Tibial nerve (tissue), 4 donors: ENCODE measurements at regions not wholly inside any gene's neighbourhood (a gene's known extent, or its start where the extent isn't known, plus 50 kb on each side); places are given as distances from the start of the nearest gene placed in this dataset.

Experiments
- DNase-seq, 2 donors: peaks; one replicate each; pipeline ENCODE4 v3.0.0-alpha.2; 2019; ENCODE audit warnings: low spot score in 2 of 2
- H3K27ac ChIP-seq, 4 donors: fragments of 200-600 bp; sonication (generic) in 3 of 4; one replicate each; pipeline ENCODE4 v1.5.1; 2017 to 2019; ENCODE audit warnings: mild to moderate bottlenecking in 1 of 4
- H3K27me3 ChIP-seq, 2 donors: fragments of 200-600 bp; sonication (generic) in 1 of 2; one replicate each; pipeline versions ENCODE4 v1.5.1 to v1.6.0; 2017 to 2019
- H3K36me3 ChIP-seq, 3 donors: fragments of 200-600 bp; sonication (generic); one replicate each; pipeline ENCODE4 v1.5.1; 2018 to 2019
- H3K4me1 ChIP-seq, 4 donors: fragments of 200-600 bp; sonication (generic) in 3 of 4; one replicate each; pipeline ENCODE4 v1.5.1; 2017 to 2019
- H3K4me3 ChIP-seq, 4 donors: fragments of 200-600 bp; sonication (generic) in 3 of 4; one replicate each; pipeline ENCODE4 v1.5.1; 2017 to 2019; ENCODE audit warnings: mild to moderate bottlenecking in 1 of 4, moderate library complexity in 1 of 4
- H3K9me3 ChIP-seq, 4 donors: fragments of 200-600 bp; sonication (generic) in 3 of 4; one replicate each; pipeline ENCODE4 v1.5.1; 2017 to 2019
- EP300 ChIP-seq, 2 donors: sonication (generic); formaldehyde crosslinking; IDR thresholded peaks; one replicate each; pipeline ENCODE4 v1.6.1; 2017; ENCODE audit warnings: antibody characterized with exemption in 2 of 2, mild to moderate bottlenecking in 1 of 2
- POLR2A ChIP-seq, 2 donors: fragments of 450-650 bp; IDR thresholded peaks; one replicate each; pipeline ENCODE4 v1.6.1; 2017; ENCODE audit warnings: antibody characterized with exemption in 2 of 2, mild to moderate bottlenecking in 2 of 2, moderate library complexity in 2 of 2
- WGBS, 2 donors: methylation state at CpG; one replicate each; pipeline ENCODE4 v1.1.5; 2018; 5-methylcytosine and 5-hydroxymethylcytosine counted together
- TF ChIP-seq, protein P1 (sequence below), 5 experiments: fragments of 200-600 bp in 3 of 5; fragments of 450-650 bp in 2 of 5; sonication (generic) in 3 of 5; IDR thresholded peaks; one replicate each; pipeline ENCODE4 v1.5.1; 2016 to 2019; ENCODE audit warnings: antibody characterized with exemption in 5 of 5, mild to moderate bottlenecking in 3 of 5, moderate library complexity in 2 of 5

DNA sequence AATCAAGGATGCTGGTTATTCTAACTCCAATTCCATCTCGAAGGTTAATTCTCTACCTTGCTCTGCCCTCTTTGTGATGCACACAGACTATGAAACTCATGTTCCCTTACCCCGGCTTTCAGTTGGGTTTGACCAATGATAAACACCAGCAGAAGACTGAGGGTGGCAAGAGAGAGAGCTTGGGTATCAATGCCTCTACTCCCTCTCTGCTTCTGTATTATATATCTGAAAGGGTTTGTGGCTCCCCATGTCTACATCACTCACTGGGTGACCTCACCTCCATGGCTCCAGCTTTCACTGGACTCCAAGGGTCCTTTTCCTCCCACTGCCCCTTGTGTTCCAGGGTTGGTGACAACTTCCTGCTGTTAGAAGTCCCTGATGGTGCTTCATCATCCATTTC lies 659.0 kb upstream of the TBX3 start:
- no peak for DNase-seq
- no peak overlapping the region for H3K4me3 ChIP-seq
- TF ChIP-seq POLR2A (IDR thresholded peaks at IDR 0.05) (no peak), EP300 (IDR thresholded peaks at IDR 0.05) (no peak)
- TF ChIP-seq, protein P1, sequence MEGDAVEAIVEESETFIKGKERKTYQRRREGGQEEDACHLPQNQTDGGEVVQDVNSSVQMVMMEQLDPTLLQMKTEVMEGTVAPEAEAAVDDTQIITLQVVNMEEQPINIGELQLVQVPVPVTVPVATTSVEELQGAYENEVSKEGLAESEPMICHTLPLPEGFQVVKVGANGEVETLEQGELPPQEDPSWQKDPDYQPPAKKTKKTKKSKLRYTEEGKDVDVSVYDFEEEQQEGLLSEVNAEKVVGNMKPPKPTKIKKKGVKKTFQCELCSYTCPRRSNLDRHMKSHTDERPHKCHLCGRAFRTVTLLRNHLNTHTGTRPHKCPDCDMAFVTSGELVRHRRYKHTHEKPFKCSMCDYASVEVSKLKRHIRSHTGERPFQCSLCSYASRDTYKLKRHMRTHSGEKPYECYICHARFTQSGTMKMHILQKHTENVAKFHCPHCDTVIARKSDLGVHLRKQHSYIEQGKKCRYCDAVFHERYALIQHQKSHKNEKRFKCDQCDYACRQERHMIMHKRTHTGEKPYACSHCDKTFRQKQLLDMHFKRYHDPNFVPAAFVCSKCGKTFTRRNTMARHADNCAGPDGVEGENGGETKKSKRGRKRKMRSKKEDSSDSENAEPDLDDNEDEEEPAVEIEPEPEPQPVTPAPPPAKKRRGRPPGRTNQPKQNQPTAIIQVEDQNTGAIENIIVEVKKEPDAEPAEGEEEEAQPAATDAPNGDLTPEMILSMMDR (IDR thresholded peaks at IDR 0.05), result no peak
- H3K27me3 ChIP-seq, result no peaks in the 10 kb centered on the region
- 96 to 98% methylated on average over 2 of the region's 2 CpGs for WGBS, 2 donors
- peaks cover 0 to 4% (median 0%) of the 10 kb centered on the region in 4 donors for H3K9me3 ChIP-seq
- no peaks in the 10 kb centered on the region for H3K4me1 ChIP-seq
- H3K36me3 ChIP-seq, result no peaks in the 10 kb centered on the region
- H3K27ac ChIP-seq, result no peak overlapping the region

DNA sequence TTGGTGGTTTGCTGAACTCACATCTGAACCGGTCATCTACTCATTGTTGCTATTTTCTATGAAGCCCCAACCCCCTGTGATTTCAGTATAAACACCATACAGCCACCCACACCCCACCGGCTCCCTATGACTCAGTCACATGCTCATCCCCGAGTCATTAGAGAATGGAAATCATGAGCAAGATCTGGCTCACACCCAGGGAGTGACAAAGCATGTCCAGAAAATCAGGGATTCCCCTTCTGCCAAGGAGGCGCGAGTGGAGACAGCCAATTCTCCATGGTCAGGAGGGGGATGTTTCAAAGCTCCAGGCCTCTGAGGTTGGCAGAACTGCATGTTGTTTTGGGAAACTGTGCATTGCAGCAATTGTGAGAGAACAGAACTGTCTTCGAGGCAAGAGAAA lies 657.5 kb upstream of the TBX3 start:
- 9 to 21% methylated on average over 6 of the region's 6 CpGs for WGBS, 2 donors
- H3K4me1 ChIP-seq, result no peaks in the 10 kb centered on the region
- H3K4me3 ChIP-seq, result no peak overlapping the region
- no peaks in the 10 kb centered on the region for H3K27me3 ChIP-seq
- TF ChIP-seq POLR2A (IDR thresholded peaks at IDR 0.05) (no peak), EP300 (IDR thresholded peaks at IDR 0.05) (peak; percentile 58 to 92)
- TF ChIP-seq, protein P1 (IDR thresholded peaks at IDR 0.05), result no peak
- H3K36me3 ChIP-seq, result no peaks in the 10 kb centered on the region
- H3K9me3 ChIP-seq, result peaks cover 0 to 4% (median 0%) of the 10 kb centered on the region in 4 donors
- peak; percentile 67 to 94 for DNase-seq
- H3K27ac ChIP-seq, result peak overlapping the region in 3 of 4 donors; percentile 34 to 77 (median 76)

DNA sequence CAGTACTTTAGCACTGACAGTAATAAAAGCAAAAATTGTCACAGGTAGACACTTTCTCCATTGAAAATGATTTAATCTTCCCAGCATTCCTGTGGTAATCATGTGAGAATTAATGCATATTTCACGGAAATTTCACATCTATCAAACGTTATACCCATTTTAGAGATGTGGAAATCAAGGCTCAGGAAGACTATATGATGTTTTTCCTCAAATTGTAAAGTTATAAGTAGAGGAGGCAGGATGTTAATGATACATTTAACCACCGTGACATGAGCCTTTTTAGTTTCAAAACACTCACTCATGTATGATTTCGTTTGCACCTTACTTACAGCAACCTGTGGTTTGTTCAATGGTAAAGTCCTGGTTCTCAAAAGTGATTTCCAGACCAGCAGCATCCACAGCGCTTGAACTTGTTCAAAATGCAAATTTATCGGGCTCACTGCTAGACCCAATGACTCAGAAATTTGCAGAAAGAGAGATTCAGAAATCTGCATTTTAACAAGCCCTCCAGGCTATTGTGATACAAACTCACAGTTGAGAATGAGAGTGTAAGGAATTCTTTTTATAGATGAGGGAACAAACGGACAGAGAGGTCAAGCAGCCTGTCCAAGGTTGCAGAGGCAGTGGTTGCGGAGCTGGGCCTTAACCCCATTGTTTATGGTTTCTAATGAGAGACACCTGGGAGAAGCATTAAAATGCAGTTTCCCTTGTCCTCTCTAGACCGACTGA lies 654.8 kb upstream of the TBX3 start:
- Histone ChIP-seq H3K27me3 (no peaks in the 10 kb centered on the region), H3K4me3 (no peak overlapping the region), H3K27ac (peak overlapping the region in 2 of 4 donors; percentile 63 to 66), H3K9me3 (peaks cover 0 to 4% (median 0%) of the 10 kb centered on the region in 4 donors), H3K36me3 (no peaks in the 10 kb centered on the region), H3K4me1 (no peaks in the 10 kb centered on the region)
- no peak for DNase-seq
- TF ChIP-seq EP300 (IDR thresholded peaks at IDR 0.05), result no peak
- TF ChIP-seq POLR2A (IDR thresholded peaks at IDR 0.05), result no peak
- TF ChIP-seq, protein P1 (IDR thresholded peaks at IDR 0.05), result no peak
- 70 to 74% methylated on average over 9 of the region's 9 CpGs for WGBS, 2 donors

- peak; percentile 16 to 52 for DNase-seq
- H3K27me3 ChIP-seq, result no peaks in the 10 kb centered on the region
- TF ChIP-seq, protein P1 (IDR thresholded peaks at IDR 0.05), result no peak
- peak in 1 of 2 donors; percentile 65 for TF ChIP-seq EP300 (IDR thresholded peaks at IDR 0.05)
- no peaks in the 10 kb centered on the region for H3K4me1 ChIP-seq
- WGBS, 2 donors, result 66 to 68% methylated on average over 12 of the region's 12 CpGs
- H3K4me3 ChIP-seq, result no peak overlapping the region
- H3K9me3 ChIP-seq, result peaks cover 0 to under 1% (median 0%) of the 10 kb centered on the region in 4 donors
- peak overlapping the region in 2 of 4 donors; percentile 63 to 66 for H3K27ac ChIP-seq
- no peaks in the 10 kb centered on the region for H3K36me3 ChIP-seq
These were observed 653.9 kb upstream of the TBX3 start for GRCh38 chr12:115337693-115338543.

DNA sequence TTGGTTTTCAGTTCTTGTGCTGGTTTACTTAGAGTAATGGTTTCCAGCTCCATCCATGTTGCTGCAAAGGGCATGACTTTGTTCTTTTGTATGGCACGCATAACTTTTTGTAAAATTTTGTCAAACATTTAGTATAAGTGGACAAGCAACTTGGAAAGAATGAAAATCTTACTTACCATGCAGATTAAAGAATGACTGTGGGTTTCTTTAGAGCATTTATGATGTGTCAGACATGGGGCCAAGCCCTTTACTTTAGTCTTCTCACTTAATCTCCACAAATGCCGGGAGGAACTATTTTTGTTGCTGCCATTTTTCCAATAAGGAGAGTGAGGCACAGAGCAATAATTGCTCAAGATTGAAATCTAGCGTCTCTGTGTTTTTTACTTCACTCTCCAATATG lies 652.5 kb upstream of the TBX3 start:
- 71 to 77% methylated on average over 3 of the region's 3 CpGs for WGBS, 2 donors
- H3K27ac ChIP-seq, result no peak overlapping the region

More for the DNA sequence above, 652.5 kb upstream of the TBX3 start:
- DNase-seq, result no peak
- TF ChIP-seq, protein P1 (IDR thresholded peaks at IDR 0.05), result no peak
- TF ChIP-seq POLR2A (IDR thresholded peaks at IDR 0.05) (no peak), EP300 (IDR thresholded peaks at IDR 0.05) (no peak)
- no peaks in the 10 kb centered on the region for H3K36me3 ChIP-seq
- no peaks in the 10 kb centered on the region for H3K4me1 ChIP-seq
- H3K27me3 ChIP-seq, result no peaks in the 10 kb centered on the region
- no peaks in the 10 kb centered on the region for H3K9me3 ChIP-seq
- H3K4me3 ChIP-seq, result no peak overlapping the region
